IPS-18c (cell line): ENCODE measurements at regions not wholly inside any gene's neighbourhood (a gene's known extent, or its start where the extent isn't known, plus 50 kb on each side); places are given as distances from the start of the nearest gene placed in this dataset.
"Not testable (repeated sequence)": the region's sequence is repeated elsewhere in the genome, so short reads cannot be mapped to it uniquely, and the experiment has no call there.

Source experiments
- H3K4me3 ChIP-seq: 2 replicates; pipeline ENCODE4 v1.7.0; 2013; ENCODE audit warnings: low read depth, mild to moderate bottlenecking, low read length, moderate library complexity; ENCODE audit not compliant: insufficient read depth
- H3K9me3 ChIP-seq: one replicate; pipeline ENCODE4 v1.6.1; 2013; ENCODE audit warnings: mild to moderate bottlenecking, low read length, moderate library complexity; ENCODE audit not compliant: control insufficient read depth, insufficient read depth

DNA sequence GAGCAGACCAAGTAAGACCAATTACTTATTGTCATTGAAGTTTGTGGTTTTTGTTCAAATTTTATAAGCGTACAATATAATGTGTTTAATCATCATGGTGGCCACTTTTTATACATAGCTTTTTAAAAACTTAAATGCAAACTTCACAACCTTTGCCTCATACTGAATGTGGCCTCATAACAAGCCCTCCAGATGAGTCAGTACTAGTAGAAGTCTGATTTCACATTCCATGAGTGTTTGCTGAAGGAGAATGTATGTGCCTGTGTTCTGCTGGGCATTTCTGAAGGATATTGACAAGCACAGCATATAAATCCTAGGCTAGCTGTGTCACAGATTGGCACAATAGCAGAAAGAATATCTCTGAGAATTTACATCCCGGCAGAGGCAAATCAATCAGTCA lies 506.4 kb downstream of the TUBA3C start:
- H3K9me3 ChIP-seq, H3K4me3 ChIP-seq: not testable (repeated sequence)

DNA sequence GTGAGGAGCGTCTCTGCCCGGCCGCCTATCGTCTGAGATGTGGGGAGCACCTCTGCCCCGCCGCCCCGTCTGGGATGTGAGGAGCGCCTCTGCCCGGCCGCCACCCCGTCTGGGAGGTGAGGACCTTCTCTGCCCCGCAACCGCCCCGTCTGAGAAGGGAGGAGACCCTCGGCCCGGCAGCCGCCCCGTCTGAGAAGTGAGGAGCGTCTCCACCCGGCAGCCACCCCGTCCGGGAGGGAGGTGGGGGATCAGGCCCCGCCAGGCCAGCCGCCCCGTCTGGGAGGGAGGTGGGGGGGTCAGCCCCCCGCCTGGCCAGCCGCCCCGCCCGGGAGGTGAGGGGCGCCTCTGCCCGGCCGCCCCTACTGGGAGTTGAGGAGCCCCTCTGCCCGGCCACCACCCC lies 507.8 kb downstream of the TUBA3C start:
- H3K9me3 ChIP-seq, H3K4me3 ChIP-seq: not testable (repeated sequence)

DNA sequence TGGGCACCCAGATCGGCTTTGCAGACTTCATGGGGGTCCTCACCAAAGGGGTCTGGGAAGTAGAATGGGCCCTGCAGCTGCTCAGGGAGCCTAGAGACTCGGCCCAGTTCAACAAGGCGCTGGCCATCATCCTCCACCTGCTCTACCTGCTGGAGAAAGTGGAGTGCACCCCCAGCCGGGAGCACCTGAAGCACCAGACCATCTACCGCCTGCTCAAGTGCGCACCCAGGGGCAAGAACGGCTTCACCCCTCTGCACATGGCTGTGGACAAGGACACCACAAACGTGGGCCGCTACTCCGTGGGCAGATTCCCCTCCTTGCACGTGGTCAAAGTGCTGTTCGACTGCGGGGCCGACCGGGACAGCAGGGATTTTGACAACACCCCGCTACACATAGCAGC lies 515.0 kb downstream of the TUBA3C start:
- peaks cover 10% of the 10 kb centered on the region for H3K9me3 ChIP-seq
- H3K4me3 ChIP-seq: not testable (repeated sequence)

DNA sequence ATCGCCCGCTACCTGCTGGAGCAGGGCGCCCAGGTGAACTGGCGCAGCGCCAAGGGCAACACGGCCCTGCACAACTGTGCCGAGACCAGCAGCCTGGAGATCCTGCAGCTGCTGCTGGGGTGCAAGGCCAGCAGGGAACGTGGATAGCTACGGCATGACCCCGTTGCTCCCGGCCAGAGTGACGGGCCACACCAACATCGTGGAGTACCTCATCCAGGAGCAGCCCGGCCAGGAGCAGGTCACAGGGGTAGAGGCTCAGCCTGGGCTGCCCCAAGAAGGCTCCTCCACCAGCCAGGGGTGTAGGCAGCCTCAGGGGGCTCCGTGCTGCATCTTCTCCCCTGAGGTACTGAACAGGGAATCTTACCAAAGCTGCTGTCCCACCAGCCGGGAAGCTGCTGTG lies 515.9 kb downstream of the TUBA3C start:
- H3K4me3 ChIP-seq: not testable (repeated sequence)
- H3K9me3 ChIP-seq: peaks cover 10% of the 10 kb centered on the region

DNA sequence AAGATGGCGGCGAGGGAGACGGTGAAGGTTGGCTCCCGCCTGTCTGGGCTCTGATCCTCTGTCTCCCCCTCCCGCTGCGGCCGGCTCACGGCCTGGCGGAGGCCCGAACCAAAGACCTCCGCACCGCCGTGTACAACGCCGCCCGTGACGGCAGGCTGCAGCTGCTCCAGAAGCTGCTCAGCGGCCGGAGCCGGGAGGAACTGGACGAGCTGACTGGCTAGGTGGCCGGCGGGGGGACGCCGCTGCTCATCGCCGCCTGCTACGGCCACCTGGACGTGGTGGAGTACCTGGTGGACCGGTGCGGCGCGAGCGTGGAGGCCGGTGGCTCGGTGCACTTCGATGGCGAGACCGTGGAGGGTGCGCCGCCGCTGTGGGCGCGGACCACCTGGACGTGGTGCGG lies 516.5 kb downstream of the TUBA3C start:
- H3K4me3 ChIP-seq: not testable (repeated sequence)
- H3K9me3 ChIP-seq: peaks cover 10% of the 10 kb centered on the region

DNA sequence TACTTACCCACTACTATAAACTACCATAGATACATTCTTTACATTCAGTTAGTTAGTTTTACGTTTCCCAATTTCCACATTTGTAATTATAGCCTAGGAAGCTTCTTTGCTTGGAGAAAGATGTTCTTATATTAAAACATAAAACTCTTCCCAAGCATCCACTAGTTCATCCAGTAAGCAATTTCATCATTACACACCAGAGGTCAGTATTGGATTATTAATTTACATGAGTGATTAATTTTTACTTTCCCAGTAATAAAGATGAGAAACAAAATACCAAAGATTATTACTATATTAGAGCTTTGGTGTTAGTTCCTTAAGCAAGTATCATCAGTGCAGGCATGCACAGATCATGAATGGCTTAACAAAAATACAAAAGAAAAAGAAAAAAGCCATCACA lies 518.4 kb downstream of the TUBA3C start:
- not testable (repeated sequence) for H3K4me3 ChIP-seq
- peaks cover 12% of the 10 kb centered on the region for H3K9me3 ChIP-seq

DNA sequence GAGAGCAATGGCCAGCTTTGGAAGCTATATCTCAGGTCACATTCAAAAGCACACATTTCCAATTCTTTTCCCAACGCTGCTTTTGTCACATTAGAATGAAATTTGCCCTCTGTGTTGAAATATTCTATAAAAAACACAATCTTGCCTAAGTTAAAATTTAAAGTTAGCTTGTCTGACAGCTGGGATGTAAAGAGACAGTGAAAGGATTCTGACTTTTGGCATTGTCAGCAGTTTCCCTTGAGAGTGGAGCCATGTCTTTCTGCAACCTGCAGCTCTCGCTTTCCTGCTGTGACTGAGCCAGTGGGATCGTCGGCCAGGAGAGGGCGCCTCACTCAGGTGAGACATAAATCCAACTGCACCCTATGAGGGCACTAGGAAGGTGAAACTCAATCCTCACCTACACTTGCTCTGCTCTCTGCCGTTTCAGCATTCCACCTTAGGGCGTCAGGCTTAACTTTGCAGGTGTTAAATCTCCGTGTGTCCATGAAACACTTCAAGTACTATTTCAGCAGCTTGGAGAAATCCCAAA lies 537.9 kb downstream of the TUBA3C start:
- not testable (repeated sequence) for H3K4me3 ChIP-seq, H3K9me3 ChIP-seq

DNA sequence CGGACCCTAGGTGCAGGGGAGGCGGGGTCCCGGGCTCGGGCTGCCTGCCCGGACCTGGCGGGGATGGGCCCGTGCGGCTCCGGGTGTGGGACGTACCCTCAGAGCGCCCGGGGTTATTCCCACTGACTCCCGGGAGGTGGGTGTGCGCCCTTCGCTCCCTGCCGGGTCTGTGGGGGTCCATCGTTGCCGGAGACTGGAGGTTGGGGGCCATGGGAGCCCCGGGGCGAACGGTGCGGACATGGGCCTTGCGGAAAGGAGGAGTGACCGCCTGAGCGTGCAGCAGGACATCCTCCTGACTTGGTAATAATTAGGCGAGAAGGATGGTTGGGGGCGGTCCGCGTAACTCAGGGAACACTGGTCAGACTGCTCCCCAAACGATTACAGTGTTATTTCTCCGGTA lies 552.7 kb downstream of the TUBA3C start:
- not testable (repeated sequence) for H3K9me3 ChIP-seq, H3K4me3 ChIP-seq

DNA sequence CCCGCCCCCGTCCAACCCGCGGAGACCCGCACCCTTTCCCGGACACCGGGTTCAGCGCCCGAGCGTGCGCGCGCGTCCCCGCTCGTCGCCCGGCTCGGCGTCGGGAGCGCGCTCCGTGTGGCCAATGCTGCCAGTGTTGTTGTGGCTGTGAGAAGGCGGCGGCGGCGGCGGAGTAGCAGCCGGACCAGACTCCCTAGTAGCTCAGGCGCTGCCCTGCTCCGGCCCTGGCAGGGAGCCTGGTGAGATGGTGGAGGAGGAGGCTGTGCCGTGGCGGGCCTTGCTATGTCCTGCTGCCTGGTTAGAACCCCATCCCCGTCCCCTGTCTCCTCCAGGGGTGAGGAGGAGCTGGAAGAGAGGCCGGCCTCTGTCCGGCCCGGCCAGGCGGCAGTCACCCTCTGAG lies 553.2 kb downstream of the TUBA3C start:
- no peak overlapping the region for H3K4me3 ChIP-seq
- H3K9me3 ChIP-seq: peaks cover 2% of the 10 kb centered on the region

DNA sequence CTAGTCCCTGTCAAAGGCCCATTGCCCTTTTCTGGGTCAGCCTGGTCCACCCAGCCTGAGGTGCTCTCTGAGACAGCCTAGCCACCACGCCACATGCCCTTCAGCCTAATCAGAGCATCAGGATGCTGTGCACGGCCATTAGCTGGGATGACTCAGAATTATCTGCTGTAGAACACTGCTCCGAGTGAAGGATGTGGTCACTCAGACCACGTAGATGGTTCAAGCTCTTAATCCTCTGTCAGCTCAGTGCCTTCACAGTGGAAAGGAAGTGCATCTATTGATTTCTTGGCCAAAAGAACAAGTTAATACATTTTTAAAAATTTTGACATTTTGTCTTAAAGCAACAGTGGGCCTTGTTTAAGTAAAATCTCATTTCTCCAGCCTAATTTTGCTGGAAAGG lies 557.6 kb downstream of the TUBA3C start:
- H3K9me3 ChIP-seq, H3K4me3 ChIP-seq: not testable (repeated sequence)

DNA sequence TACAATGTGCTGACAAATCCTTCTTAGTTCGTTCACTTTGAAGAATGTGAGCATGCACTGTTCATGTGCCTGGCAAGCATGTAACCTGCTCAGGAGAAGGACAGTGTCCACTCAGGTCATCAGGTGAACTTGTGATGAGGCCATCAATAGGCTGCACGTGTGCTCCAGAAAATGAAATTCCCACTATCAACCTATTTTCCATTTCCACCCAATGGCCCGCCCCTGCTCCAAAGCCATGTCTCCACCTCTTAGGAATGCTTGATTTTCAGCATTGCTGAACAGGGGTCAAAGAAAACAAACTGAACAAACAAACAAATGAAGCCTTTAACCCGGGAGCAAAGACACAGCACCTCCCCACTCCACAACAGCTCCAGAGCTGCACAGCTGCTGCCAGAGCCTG lies 563.2 kb downstream of the TUBA3C start:
- not testable (repeated sequence) for H3K9me3 ChIP-seq, H3K4me3 ChIP-seq

DNA sequence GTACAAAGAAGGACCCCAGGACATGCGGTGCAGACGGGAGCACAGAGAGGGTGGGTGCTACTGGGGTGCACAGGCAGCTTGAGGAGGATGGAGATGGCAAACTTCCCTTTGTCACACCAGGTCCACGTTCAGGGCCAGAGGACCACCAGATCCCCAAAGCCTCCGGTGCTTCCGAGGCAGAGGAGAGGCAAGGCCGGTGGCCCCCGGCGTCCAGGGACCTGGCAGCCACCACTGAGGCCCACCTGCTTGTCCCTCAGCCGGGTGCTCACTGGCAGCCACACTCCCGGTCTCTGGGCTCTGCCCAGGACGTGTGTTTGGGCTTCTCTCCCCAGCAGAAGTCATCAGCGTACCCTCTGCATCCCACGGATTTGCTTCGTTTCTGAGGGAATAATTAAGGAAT lies 571.1 kb downstream of the TUBA3C start:
- H3K9me3 ChIP-seq: not testable (repeated sequence)

DNA sequence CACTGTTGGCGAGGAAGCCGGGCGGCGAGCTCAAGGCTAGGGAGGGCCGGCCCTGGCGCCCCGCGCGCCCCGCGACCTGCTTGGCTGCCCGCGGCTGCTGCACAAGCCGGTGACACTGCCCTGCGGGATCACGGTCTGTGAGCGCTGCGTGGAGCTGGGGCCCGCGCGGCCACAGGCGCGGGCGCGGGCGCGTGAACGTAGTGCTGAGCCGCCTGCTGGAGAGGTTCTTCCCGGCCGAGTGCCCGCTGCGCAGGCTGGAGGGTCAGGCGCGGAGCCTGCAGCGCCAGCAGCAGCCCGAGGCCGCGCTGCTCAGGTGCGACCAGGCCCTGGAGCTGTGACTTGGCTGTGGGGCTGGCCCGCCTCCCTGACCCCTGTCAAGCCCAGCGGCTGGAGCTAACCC lies 572.3 kb downstream of the TUBA3C start:
- H3K9me3 ChIP-seq: not testable (repeated sequence)

More for the DNA sequence above, 571.1 kb downstream of the TUBA3C start:
- not testable (repeated sequence) for H3K4me3 ChIP-seq

DNA sequence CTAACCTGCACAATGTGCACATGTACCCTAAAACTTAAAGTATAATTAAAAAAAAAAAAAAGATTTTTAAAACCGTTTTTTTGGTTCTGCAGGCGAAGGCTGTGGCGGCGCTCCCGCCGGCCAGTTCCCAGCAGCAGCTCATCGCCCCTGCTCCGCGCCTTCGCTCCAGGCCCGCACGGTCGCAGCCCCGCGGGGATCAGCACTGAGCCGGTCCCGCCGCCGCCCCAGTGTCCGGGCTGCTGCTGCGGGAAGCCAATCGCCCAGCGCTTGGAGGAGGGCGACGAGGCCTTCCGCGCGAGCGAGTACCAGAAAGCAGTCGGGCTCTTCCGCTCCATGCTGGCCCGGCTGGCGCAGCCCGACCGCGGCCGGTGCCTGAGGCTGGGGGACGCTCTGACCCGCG lies 572.8 kb downstream of the TUBA3C start:
- H3K4me3 ChIP-seq, H3K9me3 ChIP-seq: not testable (repeated sequence)

More for the DNA sequence above, 572.3 kb downstream of the TUBA3C start:
- H3K4me3 ChIP-seq: not testable (repeated sequence)

DNA sequence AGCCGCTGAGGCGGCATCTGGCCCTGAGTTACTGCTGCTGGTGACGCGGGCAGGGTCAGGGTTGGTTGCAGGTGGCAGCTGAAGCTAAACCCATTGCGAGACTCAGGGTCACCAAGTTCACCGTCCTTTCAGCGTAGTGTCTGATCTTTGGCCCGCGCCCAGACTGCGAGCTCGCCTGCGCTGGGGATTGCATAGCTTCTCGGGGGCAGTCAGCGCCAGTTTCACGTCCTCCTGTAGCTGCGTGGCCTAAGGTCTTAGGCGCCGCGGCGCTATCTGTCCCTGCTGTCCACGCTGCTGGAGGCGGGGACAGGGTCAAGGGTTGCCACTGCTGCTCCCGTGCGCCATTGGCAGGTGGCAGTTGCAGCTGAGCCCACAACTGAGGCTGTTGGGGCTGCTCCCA lies 581.3 kb downstream of the TUBA3C start:
- not testable (repeated sequence) for H3K9me3 ChIP-seq, H3K4me3 ChIP-seq

DNA sequence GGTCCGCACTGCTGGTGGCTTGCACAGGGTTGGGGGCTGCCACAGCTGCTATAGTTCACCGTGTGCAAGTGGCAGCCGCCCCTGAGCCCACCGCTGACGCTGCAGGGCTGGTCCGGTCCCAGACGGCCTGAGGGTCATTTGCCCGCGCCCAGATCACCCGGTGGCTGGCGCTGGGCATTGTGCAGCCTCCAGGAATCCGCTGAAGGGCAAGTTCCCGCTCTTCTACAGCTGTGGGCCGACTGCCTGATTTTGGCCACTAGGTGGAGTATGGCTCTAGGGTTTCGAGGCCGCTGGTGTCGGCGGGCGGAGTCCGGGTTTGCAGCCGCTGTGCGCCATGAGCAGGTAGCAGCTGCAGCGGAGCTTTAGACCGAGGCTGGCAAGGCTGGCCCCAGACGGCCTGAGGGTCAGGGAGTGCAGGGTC lies 581.8 kb downstream of the TUBA3C start:
- not testable (repeated sequence) for H3K9me3 ChIP-seq, H3K4me3 ChIP-seq

DNA sequence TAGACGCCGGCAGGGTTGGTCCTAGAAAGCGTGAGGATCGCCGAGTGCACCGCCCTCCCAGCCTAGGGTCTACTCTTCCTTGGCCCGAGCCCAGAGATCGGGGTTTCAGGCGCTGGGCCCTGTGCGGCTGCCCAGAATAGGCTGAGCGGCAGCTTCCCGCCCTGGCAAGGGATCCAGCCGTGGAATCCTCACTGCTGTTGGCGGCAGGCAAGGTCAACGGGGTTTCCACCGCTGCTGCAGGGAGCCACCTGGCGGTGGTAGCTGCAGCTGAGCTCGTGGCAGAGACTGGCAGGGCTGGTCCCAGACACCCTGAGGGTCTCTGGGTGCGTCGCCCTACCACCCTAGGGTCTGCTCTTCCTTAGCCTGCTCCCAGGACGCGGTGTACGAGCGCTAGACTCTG lies 583.1 kb downstream of the TUBA3C start:
- H3K4me3 ChIP-seq, H3K9me3 ChIP-seq: not testable (repeated sequence)

DNA sequence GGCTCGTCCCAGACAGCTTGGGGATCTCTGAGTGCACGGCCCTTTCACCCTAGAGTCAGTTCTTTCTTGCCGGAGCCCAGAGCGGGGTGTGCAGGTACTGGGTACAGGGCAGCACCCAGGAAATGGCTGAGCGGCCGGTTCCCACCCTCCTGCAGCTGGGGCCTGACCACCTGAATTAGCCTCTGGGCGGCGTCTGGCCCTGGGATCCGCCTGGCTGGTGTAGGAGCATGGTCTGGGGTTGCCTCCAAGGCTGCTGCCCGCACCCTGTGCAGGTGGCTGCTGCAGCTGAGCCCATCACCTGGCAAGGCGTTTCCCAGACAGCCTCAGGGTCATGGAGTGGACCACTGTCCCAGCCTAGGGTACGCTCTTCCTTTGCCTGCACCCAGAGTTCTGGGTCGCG lies 583.7 kb downstream of the TUBA3C start:
- H3K9me3 ChIP-seq: not testable (repeated sequence)

DNA sequence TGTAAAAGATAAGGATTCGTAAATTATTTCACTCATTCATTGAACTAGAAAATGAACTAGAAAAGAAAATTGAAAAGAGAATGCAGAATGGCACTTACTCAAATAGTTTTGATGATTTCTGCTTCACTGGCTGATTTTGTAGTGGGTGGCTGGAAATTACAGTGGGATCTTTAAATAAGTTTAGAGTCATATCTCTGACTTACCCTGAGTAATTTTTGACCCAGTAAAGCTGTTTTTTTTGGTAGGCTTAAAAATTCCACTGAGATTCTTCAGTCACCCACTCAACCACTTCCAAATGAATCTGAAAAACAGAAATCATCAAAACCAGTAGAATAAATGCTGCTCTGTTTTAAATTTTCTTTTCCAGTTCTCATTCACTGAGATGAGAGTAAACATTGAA lies 604.5 kb downstream of the TUBA3C start:
- H3K9me3 ChIP-seq, H3K4me3 ChIP-seq: not testable (repeated sequence)

More for the DNA sequence above, 583.7 kb downstream of the TUBA3C start:
- not testable (repeated sequence) for H3K4me3 ChIP-seq

DNA sequence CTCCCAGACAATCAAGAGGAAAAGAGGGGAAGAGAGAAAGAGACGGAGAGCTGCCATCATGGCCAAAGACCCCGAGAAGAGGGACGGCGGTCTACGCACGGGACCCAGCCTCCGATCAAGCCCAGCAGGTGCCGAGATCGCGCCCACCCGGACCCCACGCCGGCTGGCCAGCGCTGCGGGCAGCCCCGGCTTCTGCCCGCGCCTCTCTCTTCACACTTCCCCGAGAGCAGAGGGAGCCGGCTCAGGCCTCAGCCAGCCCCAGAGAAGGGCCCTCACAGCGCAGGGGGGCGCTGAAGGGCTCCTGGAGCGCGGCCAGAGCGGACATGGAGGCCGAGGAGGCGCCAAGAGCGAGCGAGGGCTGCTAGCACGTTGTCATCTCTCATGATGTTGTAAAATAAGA lies 613.7 kb downstream of the TUBA3C start:
- H3K9me3 ChIP-seq, H3K4me3 ChIP-seq: not testable (repeated sequence)
